WTC11 (cell line): ENCODE measurements at regions not wholly inside any gene's neighbourhood (a gene's known extent, or its start where the extent isn't known, plus 50 kb on each side); places are given as distances from the start of the nearest gene placed in this dataset.
A peak's percentile ranks its signal among the peaks of the same experiment; 100 is the strongest.

ENCODE experiments used
- ATAC-seq: fragments of 200-7000 bp; cut with Tn5 transposase; 2 replicates; pipeline ENCODE4 v1.10.0; 2021; ENCODE audit warnings: mild to moderate bottlenecking, moderate library complexity
- CTCF ChIA-PET: fragments of 300-600 bp; sonication (Branson Sonifier 250); formaldehyde crosslinking; loops from one replicate; lab custom pipeline; 2021; ENCODE audit warnings: antibody characterized with exemption; lab: Charles Lee
- POLR2A ChIA-PET: fragments of 350-600 bp; sonication (Branson Sonifier 250); formaldehyde crosslinking; loops from one replicate; lab custom pipeline; 2021; ENCODE audit warnings: antibody characterized with exemption; lab: Charles Lee
- DNase-seq: peaks from one replicate; pipeline ENCODE4 v3.0.0; 2021; ENCODE audit warnings: low spot score
- H3K27ac Mint-ChIP-seq: 2 replicates; pipeline ENCODE4 v1.8.0; 2021; ENCODE audit warnings: mixed read lengths
- H3K27me3 Mint-ChIP-seq: 2 replicates; pipeline ENCODE4 v1.8.0; 2021; ENCODE audit warnings: low read depth, mild to moderate bottlenecking, moderate library complexity, mixed read lengths
- H3K36me3 Mint-ChIP-seq: 2 replicates; pipeline ENCODE4 v1.8.0; 2021; ENCODE audit warnings: mixed read lengths
- H3K4me1 Mint-ChIP-seq: 2 replicates; pipeline ENCODE4 v1.8.0; 2022; ENCODE audit warnings: mixed read lengths
- H3K4me3 Mint-ChIP-seq: 2 replicates; pipeline ENCODE4 v1.8.0; 2021; ENCODE audit warnings: mild to moderate bottlenecking, moderate library complexity, mixed read lengths
- H3K9me3 Mint-ChIP-seq: 2 replicates; pipeline ENCODE4 v1.8.0; 2021; ENCODE audit warnings: mixed read lengths
- AFF4 ChIP-seq: sonication (generic); formaldehyde crosslinking; IDR thresholded peaks from 2 replicates; pipeline ENCODE4 v1.8.1; 2023; ENCODE audit warnings: mild to moderate bottlenecking, missing genetic modification reagents, borderline replicate concordance
- AR ChIP-seq: fragments of 250-450 bp; sonication (Bioruptor Pico); IDR thresholded peaks from 2 replicates; pipeline ENCODE4 v1.9.0; 2021; ENCODE audit warnings: mild to moderate bottlenecking
- ATF1 ChIP-seq: sonication (generic); formaldehyde crosslinking; IDR thresholded peaks from 2 replicates; pipeline ENCODE4 v1.8.1; 2023; ENCODE audit warnings: mild to moderate bottlenecking, moderate library complexity, missing genetic modification reagents
- ELF4 ChIP-seq: sonication (generic); formaldehyde crosslinking; IDR thresholded peaks from 2 replicates; pipeline ENCODE4 v1.8.1; 2022; ENCODE audit warnings: low read depth, mild to moderate bottlenecking, moderate library complexity, missing genetic modification reagents
- EMX1 ChIP-seq: fragments of 250-450 bp; sonication (Bioruptor Pico); IDR thresholded peaks from 2 replicates; pipeline ENCODE4 v1.8.0; 2021; ENCODE audit warnings: mild to moderate bottlenecking
- HMGA2 ChIP-seq: fragments of 250-450 bp; sonication (Bioruptor Pico); IDR thresholded peaks from 2 replicates; pipeline ENCODE4 v1.4.0; 2021; ENCODE audit warnings: mild to moderate bottlenecking, moderate library complexity
- HMGXB4 ChIP-seq: sonication (generic); formaldehyde crosslinking; IDR thresholded peaks from 2 replicates; pipeline ENCODE4 v1.8.1; 2023; ENCODE audit warnings: mild to moderate bottlenecking, moderate library complexity, missing genetic modification reagents
- MAX ChIP-seq: sonication (generic); formaldehyde crosslinking; IDR thresholded peaks from 2 replicates; pipeline ENCODE4 v1.8.0; 2022; ENCODE audit warnings: mild to moderate bottlenecking, missing genetic modification reagents
- MYBL2 ChIP-seq: sonication (generic); formaldehyde crosslinking; IDR thresholded peaks from 2 replicates; pipeline ENCODE4 v1.8.1; 2023; ENCODE audit warnings: mild to moderate bottlenecking, moderate library complexity, missing genetic modification reagents
- NFYB ChIP-seq: sonication (generic); formaldehyde crosslinking; conservative IDR thresholded peaks from 2 replicates; pipeline ENCODE4 v1.8.0; 2022; ENCODE audit warnings: low read depth, missing genetic modification reagents
- NR1H2 ChIP-seq: sonication (generic); formaldehyde crosslinking; IDR thresholded peaks from 2 replicates; pipeline ENCODE4 v1.9.0; 2021; ENCODE audit warnings: mild to moderate bottlenecking, moderate library complexity, missing genetic modification reagents
- OVOL2 ChIP-seq: fragments of 250-450 bp; sonication (Bioruptor Pico); IDR thresholded peaks from 2 replicates; pipeline ENCODE4 v1.9.0; 2021; ENCODE audit warnings: mild to moderate bottlenecking, borderline replicate concordance
- SOX15 ChIP-seq: fragments of 250-450 bp; sonication (Bioruptor Pico); IDR thresholded peaks from 2 replicates; pipeline ENCODE4 v1.9.0; 2021; ENCODE audit warnings: mild to moderate bottlenecking
- TEAD4 ChIP-seq: sonication (generic); formaldehyde crosslinking; IDR thresholded peaks from 2 replicates; pipeline ENCODE4 v1.8.0; 2022; ENCODE audit warnings: mild to moderate bottlenecking, missing genetic modification reagents
- TP53 ChIP-seq: sonication (generic); formaldehyde crosslinking; IDR thresholded peaks from 2 replicates; pipeline ENCODE4 v1.8.1; 2023; ENCODE audit warnings: mild to moderate bottlenecking, missing genetic modification reagents
- ZBTB21 ChIP-seq: sonication (generic); formaldehyde crosslinking; IDR thresholded peaks from 2 replicates; pipeline ENCODE4 v1.8.1; 2023; ENCODE audit warnings: mild to moderate bottlenecking, missing genetic modification reagents, borderline replicate concordance
- ZNF396 ChIP-seq: fragments of 250-450 bp; sonication (Bioruptor Pico); IDR thresholded peaks from 2 replicates; pipeline ENCODE4 v1.8.0; 2021; ENCODE audit warnings: mild to moderate bottlenecking, moderate library complexity, borderline replicate concordance
- TF ChIP-seq, protein P1 (sequence below): sonication (generic); formaldehyde crosslinking; IDR thresholded peaks from 2 replicates; pipeline ENCODE4 v1.8.1; 2023; ENCODE audit warnings: mild to moderate bottlenecking, missing genetic modification reagents, moderate library complexity
- TF ChIP-seq, protein P2 (sequence below): sonication (generic); formaldehyde crosslinking; conservative IDR thresholded peaks from 2 replicates; pipeline ENCODE4 v1.8.1; 2022; ENCODE audit warnings: mild to moderate bottlenecking, missing genetic modification reagents
- TF ChIP-seq, protein P3 (sequence below): sonication (generic); formaldehyde crosslinking; IDR thresholded peaks from 2 replicates; pipeline ENCODE4 v1.8.1; 2023; ENCODE audit warnings: mild to moderate bottlenecking, missing genetic modification reagents

DNA sequence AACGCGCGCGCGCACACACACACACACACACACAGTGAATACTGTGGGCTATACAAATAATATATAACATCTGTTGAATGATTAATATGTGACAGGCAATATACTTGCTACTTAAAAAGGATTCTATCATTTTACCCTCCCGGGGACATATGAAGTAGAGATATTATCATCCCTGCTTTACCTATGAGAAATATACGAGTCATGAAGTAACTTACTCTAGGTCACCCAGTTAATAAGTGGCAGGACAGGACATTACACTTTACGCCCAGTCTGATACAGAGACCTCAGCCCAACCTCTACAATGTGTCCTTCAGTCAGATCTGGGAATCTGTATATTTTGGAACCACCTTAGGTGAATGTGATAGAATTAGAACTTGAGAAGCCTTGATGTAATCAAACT is 55.4 kb downstream of the CCDC54 start:
- TF ChIP-seq SOX15 (no peak), HMGXB4 (CRISPR knock-in tag) (no peak), OVOL2 (no peak), NR1H2 (CRISPR knock-in tag) (no peak), ATF1 (no peak)
- ChIA-PET CTCF (interaction anchor here (1.5 to 4.4 kb wide), 4 partner anchors 11 to 232 kb away, joined by 5 to 64 read pairs (median 50); no protein-coding TSS in a partner anchor), POLR2A (interaction anchor here (1.0 to 1.9 kb wide), 2 partner anchors 90 to 92 kb away, joined by 3 to 5 read pairs; partner anchors contain the start of gene BBX)
- Mint-ChIP-seq H3K36me3 (no peaks in the 10 kb centered on the region), H3K27me3 (peaks cover 29% of the 10 kb centered on the region), H3K9me3 (no peaks in the 10 kb centered on the region), H3K4me1 (peaks cover 15% of the 10 kb centered on the region), H3K27ac (no peak overlapping the region), H3K4me3 (peak overlapping the region; percentile 89)
- DNase-seq, result no peak
- ATAC-seq, result no peak

GRCh38 chr3:107436029-107436428 is 58.8 kb downstream of the CCDC54 start:
- DNase-seq (no peak), ATAC-seq (no peak)
- CTCF ChIA-PET, result interaction anchor here (0.6 kb wide), 2 partner anchors 88 to 200 kb away, joined by 3 to 4 read pairs; no protein-coding TSS in a partner anchor
- peaks cover 7% of the 10 kb centered on the region for H3K27me3 Mint-ChIP-seq
- no peaks in the 10 kb centered on the region for H3K9me3 Mint-ChIP-seq
- peaks cover 9% of the 10 kb centered on the region for H3K4me1 Mint-ChIP-seq
- no peak overlapping the region for H3K4me3 Mint-ChIP-seq
- no peak for TF ChIP-seq HMGA2 (CRISPR knock-in tag)
- TF ChIP-seq MYBL2 (CRISPR knock-in tag), result no peak
- TF ChIP-seq, protein P1, sequence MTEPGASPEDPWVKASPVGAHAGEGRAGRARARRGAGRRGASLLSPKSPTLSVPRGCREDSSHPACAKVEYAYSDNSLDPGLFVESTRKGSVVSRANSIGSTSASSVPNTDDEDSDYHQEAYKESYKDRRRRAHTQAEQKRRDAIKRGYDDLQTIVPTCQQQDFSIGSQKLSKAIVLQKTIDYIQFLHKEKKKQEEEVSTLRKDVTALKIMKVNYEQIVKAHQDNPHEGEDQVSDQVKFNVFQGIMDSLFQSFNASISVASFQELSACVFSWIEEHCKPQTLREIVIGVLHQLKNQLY (CRISPR knock-in tag), result no peak
- TF ChIP-seq SOX15, result no peak
- TF ChIP-seq, protein P2, sequence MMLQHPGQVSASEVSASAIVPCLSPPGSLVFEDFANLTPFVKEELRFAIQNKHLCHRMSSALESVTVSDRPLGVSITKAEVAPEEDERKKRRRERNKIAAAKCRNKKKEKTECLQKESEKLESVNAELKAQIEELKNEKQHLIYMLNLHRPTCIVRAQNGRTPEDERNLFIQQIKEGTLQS (CRISPR knock-in tag), result no peak
- no peak for TF ChIP-seq ZBTB21 (CRISPR knock-in tag)
- no peak for TF ChIP-seq NFYB (CRISPR knock-in tag)
- TF ChIP-seq AFF4, result no peak
- no peak for TF ChIP-seq MAX (CRISPR knock-in tag)
- TF ChIP-seq, protein P3, sequence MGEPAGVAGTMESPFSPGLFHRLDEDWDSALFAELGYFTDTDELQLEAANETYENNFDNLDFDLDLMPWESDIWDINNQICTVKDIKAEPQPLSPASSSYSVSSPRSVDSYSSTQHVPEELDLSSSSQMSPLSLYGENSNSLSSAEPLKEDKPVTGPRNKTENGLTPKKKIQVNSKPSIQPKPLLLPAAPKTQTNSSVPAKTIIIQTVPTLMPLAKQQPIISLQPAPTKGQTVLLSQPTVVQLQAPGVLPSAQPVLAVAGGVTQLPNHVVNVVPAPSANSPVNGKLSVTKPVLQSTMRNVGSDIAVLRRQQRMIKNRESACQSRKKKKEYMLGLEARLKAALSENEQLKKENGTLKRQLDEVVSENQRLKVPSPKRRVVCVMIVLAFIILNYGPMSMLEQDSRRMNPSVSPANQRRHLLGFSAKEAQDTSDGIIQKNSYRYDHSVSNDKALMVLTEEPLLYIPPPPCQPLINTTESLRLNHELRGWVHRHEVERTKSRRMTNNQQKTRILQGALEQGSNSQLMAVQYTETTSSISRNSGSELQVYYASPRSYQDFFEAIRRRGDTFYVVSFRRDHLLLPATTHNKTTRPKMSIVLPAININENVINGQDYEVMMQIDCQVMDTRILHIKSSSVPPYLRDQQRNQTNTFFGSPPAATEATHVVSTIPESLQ (CRISPR knock-in tag), result no peak
- TF ChIP-seq ZNF396 (CRISPR knock-in tag), result no peak
- TF ChIP-seq ELF4 (CRISPR knock-in tag), result no peak
- TF ChIP-seq EMX1 (CRISPR knock-in tag), result no peak
- no peak for TF ChIP-seq TEAD4 (CRISPR knock-in tag)
- no peak for TF ChIP-seq TP53 (CRISPR knock-in tag)
- TF ChIP-seq AR (CRISPR knock-in tag), result no peak
- TF ChIP-seq, all 79 proteins: peak for 0
- H3K36me3 Mint-ChIP-seq, result no peaks in the 10 kb centered on the region
- POLR2A ChIA-PET, result no interaction called here
- no peak overlapping the region for H3K27ac Mint-ChIP-seq
